Naive thymus-derived CD4-positive, alpha-beta T cell (primary cell): ENCODE measurements at regions not wholly inside any gene's neighbourhood (a gene's known extent, or its start where the extent isn't known, plus 50 kb on each side); places are given as distances from the start of the nearest gene placed in this dataset.

Experiments used
- ATAC-seq: fragments of 150-1000 bp; cut with Tn5 transposase; 2 replicates; pipeline ENCODE4 v1.10.0; 2021; ENCODE audit warnings: mild to moderate bottlenecking, moderate library complexity
- CTCF ChIA-PET: fragments of 350-600 bp; sonication (Branson Sonifier 250); formaldehyde crosslinking; loops from one replicate; lab custom pipeline; 2021; ENCODE audit warnings: antibody characterized with exemption; lab: Charles Lee
- POLR2A ChIA-PET: fragments of 350-600 bp; sonication (Branson Sonifier 250); formaldehyde crosslinking; loops from one replicate; lab custom pipeline; 2021; ENCODE audit warnings: antibody characterized with exemption, inconsistent platforms; lab: Charles Lee
- DNase-seq, 9 donors: peaks; one replicate each; pipeline versions ENCODE4 v3.0.0 to v3.0.0-alpha.2; 2020 to 2022; ENCODE audit warnings: mixed read lengths in 1 of 9
- H3K27ac ChIP-seq: one replicate; pipeline ENCODE4 v1.7.0; 2013; ENCODE audit warnings: mild to moderate bottlenecking, low read depth, low read length, moderate library complexity
- H3K27me3 ChIP-seq, 2 donors: one replicate each; pipeline ENCODE4 v1.7.0; 2013; ENCODE audit warnings: low read length in 2 of 2, mild to moderate bottlenecking in 2 of 2, moderate library complexity in 2 of 2; ENCODE audit not compliant: control insufficient read depth in 2 of 2, insufficient read depth in 2 of 2
- H3K36me3 ChIP-seq, 3 experiments: 1 replicate in 2 of 3; 2 replicates in 1 of 3; pipeline ENCODE4 v1.7.0; 2013; ENCODE audit warnings: low read length in 3 of 3, mild to moderate bottlenecking in 3 of 3, moderate library complexity in 1 of 3; ENCODE audit not compliant: insufficient read depth in 3 of 3, control insufficient read depth in 2 of 3
- H3K4me1 ChIP-seq, 2 donors: one replicate each; pipeline ENCODE4 v1.7.0; 2013; ENCODE audit warnings: low read length in 2 of 2, mild to moderate bottlenecking in 2 of 2, moderate library complexity in 1 of 2; ENCODE audit not compliant: control insufficient read depth in 2 of 2, insufficient read depth in 2 of 2
- H3K4me3 ChIP-seq: 2 replicates; pipeline ENCODE4 v1.7.0; 2013; ENCODE audit warnings: mild to moderate bottlenecking, low read length
- H3K9me3 ChIP-seq, 3 experiments: 1 replicate in 2 of 3; 2 replicates in 1 of 3; pipeline ENCODE4 v1.7.0; 2013; ENCODE audit warnings: low read length in 3 of 3; ENCODE audit not compliant: control insufficient read depth in 2 of 3
- H3K27ac Mint-ChIP-seq, 9 donors: one replicate each; pipeline ENCODE4 v1.8.0; 2020 to 2022; ENCODE audit warnings: mixed read lengths in 9 of 9, mild to moderate bottlenecking in 8 of 9, moderate library complexity in 5 of 9, inconsistent platforms in 2 of 9
- H3K27me3 Mint-ChIP-seq, 5 donors: one replicate each; pipeline ENCODE4 v1.8.0; 2021 to 2022; ENCODE audit warnings: mixed read lengths in 5 of 5, mild to moderate bottlenecking in 1 of 5
- H3K36me3 Mint-ChIP-seq, 5 donors: one replicate each; pipeline ENCODE4 v1.8.0; 2020 to 2022; ENCODE audit warnings: mixed read lengths in 5 of 5, mild to moderate bottlenecking in 3 of 5, inconsistent platforms in 1 of 5
- H3K4me1 Mint-ChIP-seq, 7 donors: one replicate each; pipeline ENCODE4 v1.8.0; 2020 to 2022; ENCODE audit warnings: mixed read lengths in 7 of 7, mild to moderate bottlenecking in 3 of 7, inconsistent platforms in 1 of 7
- H3K4me3 Mint-ChIP-seq, 10 donors: one replicate each; pipeline ENCODE4 v1.8.0; 2020 to 2022; ENCODE audit warnings: mild to moderate bottlenecking in 10 of 10, mixed read lengths in 10 of 10, moderate library complexity in 6 of 10, inconsistent platforms in 2 of 10
- H3K9me3 Mint-ChIP-seq, 11 donors: one replicate each; pipeline ENCODE4 v1.8.0; 2020 to 2022; ENCODE audit warnings: mixed read lengths in 11 of 11, mild to moderate bottlenecking in 4 of 11, inconsistent platforms in 1 of 11, moderate library complexity in 1 of 11
- intact Hi-C, 2 donors: fragments of 100-400 bp; cut with micrococcal nuclease; formaldehyde crosslinking; loops; one replicate each; pipeline ENCODE4 v1.15.1; 2023

DNA sequence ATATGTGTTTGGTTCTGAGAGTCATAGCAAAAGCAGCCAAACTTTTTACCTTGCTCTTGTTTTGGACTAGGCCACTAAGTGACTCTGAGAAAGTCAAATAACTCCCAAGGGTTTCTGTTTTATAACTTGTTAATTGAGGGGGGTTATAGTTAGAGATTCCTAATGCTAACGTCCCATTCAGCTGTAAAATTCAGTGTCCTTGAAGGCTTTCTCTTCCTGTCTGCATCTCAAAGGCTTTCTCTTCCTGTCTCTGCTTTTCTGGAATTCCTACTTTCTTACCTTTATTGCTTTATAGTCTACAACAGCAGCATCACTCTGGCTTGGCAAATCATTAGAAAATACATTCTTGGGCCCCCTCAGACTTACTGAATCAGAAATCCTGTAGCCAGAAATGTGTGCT, 479.5 kb upstream of the SEMA6A start:
- H3K27me3 ChIP-seq = no peaks in the 10 kb centered on the region
- Mint-ChIP-seq H3K4me3 (no peak overlapping the region), H3K36me3 (no peaks in the 10 kb centered on the region), H3K27me3 (no peaks in the 10 kb centered on the region), H3K9me3 (peaks cover 0 to 15% (median under 1%) of the 10 kb centered on the region in 11 donors), H3K27ac (no peak overlapping the region), H3K4me1 (no peaks in the 10 kb centered on the region)
- DNase-seq = no peak
- intact Hi-C loops = no loop called here
- ATAC-seq = no peak
- no peaks in the 10 kb centered on the region for H3K9me3 ChIP-seq
- no peaks in the 10 kb centered on the region for H3K4me1 ChIP-seq
- H3K36me3 ChIP-seq = no peaks in the 10 kb centered on the region
- no peak overlapping the region for H3K27ac ChIP-seq
- ChIA-PET POLR2A (no interaction called here), CTCF (no interaction called here)
- no peak overlapping the region for H3K4me3 ChIP-seq

DNA sequence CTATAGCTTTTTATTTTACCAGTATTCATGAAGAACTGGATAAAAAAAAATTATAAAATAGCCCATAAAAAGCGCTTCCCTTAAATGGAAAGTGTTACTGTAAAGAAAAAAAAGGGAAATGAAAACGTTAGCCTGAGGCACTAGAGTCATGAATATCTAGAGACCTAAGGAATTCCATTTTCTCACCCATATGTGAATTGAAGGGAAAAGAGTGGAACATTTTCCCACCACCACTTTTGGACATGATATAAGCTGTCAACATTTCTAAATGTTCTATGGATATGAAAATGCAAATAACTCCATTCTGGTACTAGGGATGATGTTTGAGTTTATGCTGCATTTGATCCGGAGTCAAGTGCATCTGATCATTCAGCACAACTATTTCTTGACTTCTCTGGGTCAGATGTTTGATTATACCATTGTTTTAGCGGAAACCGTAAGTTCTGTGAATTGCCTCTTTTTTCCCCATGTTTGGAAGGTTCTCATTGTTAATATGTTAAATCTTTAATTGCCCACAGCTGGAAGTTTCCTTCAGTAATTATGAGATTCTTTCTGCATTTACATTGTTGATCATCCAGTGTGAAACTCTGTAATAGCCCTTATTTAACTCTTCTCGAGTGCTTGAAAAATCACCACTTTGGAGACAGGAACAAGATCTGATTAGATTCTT, 467.4 kb upstream of the SEMA6A start:
- H3K4me3 ChIP-seq = no peak overlapping the region
- peaks cover 0 to 9% (median 0%) of the 10 kb centered on the region in 11 donors for H3K9me3 Mint-ChIP-seq
- H3K36me3 ChIP-seq = no peaks in the 10 kb centered on the region
- no peaks in the 10 kb centered on the region for H3K4me1 ChIP-seq
- no peak overlapping the region for H3K27ac ChIP-seq
- no peaks in the 10 kb centered on the region for H3K27me3 ChIP-seq
- H3K4me3 Mint-ChIP-seq = no peak overlapping the region
- H3K9me3 ChIP-seq = no peaks in the 10 kb centered on the region
- ChIA-PET POLR2A (no interaction called here), CTCF (no interaction called here)
- no peaks in the 10 kb centered on the region for H3K4me1 Mint-ChIP-seq
- ATAC-seq = no peak
- intact Hi-C loops = no loop called here
- DNase-seq = no peak
- H3K36me3 Mint-ChIP-seq = no peaks in the 10 kb centered on the region
- no peaks in the 10 kb centered on the region for H3K27me3 Mint-ChIP-seq
- no peak overlapping the region for H3K27ac Mint-ChIP-seq

DNA sequence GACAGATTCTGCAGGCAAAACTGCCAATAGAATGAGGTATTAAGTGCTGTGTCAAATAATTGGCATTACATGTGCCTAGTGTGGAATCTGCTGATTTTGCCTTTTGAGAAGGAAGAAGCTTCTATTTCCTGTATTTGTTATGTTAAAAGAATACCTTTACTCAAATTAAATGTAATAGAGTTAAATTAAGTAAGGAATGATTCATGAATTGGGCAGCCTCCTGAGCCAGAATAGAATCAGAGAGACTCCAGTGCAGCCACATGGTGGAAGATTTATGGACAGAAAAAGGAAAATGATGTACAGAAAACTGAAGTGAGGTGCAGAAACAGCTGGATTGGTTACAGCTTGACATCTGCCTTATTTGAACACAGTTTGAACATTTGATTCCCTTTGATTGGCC, 464.4 kb upstream of the SEMA6A start:
- ATAC-seq (no peak), DNase-seq (no peak)
- intact Hi-C loops = no loop called here
- ChIA-PET POLR2A (no interaction called here), CTCF (no interaction called here)
- Mint-ChIP-seq H3K9me3 (peaks cover 0 to 6% (median 0%) of the 10 kb centered on the region in 11 donors), H3K27ac (no peak overlapping the region), H3K36me3 (no peaks in the 10 kb centered on the region), H3K4me1 (no peaks in the 10 kb centered on the region), H3K27me3 (no peaks in the 10 kb centered on the region), H3K4me3 (no peak overlapping the region)
- no peak overlapping the region for H3K4me3 ChIP-seq
- H3K27me3 ChIP-seq = no peaks in the 10 kb centered on the region
- no peaks in the 10 kb centered on the region for H3K9me3 ChIP-seq
- no peaks in the 10 kb centered on the region for H3K36me3 ChIP-seq
- no peaks in the 10 kb centered on the region for H3K4me1 ChIP-seq
- H3K27ac ChIP-seq = no peak overlapping the region

DNA sequence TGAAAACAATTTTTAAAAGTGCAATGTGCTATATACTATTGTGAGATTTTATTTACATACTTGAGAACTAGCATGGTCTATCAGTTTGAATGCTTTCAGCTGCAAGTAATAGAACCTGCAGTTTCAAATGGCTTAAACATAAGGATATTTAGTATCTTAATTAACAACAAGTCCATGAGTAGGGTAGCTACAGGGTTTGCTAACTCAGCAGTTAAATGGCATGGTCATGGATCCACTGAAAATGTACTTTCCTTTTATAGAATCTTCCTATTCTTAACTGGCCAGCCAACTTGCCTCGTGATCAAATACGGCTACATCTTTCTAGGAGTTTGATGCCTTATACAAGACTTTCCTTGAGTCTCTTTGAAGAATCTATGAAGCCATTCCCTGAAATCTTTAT, 452.8 kb upstream of the SEMA6A start:
- CTCF ChIA-PET = no interaction called here

DNA sequence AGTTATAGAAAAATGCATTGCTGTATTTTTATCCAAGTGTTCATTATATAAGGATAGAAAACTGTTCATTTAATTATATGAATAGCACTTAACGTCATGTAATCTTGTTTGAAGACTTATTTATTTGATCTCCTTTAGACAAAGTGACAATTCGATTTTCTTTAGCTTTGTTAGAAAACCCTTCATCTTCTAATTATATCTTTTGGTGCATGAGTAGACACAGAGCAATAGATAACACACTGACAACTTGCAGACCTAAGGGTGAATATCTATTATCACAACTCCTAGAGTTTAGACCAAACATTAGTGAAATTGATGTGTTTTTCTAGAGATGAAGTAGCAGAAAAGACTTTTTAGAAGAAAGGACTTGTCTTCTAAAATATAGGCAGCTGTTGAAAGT, 446.4 kb upstream of the SEMA6A start:
- no peak overlapping the region for H3K27ac Mint-ChIP-seq
- ATAC-seq (no peak), DNase-seq (no peak)
- H3K4me3 Mint-ChIP-seq = no peak overlapping the region
- no peaks in the 10 kb centered on the region for H3K36me3 Mint-ChIP-seq
- H3K36me3 ChIP-seq = no peaks in the 10 kb centered on the region
- H3K4me1 ChIP-seq = no peaks in the 10 kb centered on the region
- CTCF ChIA-PET = no interaction called here
- no peaks in the 10 kb centered on the region for H3K27me3 Mint-ChIP-seq
- H3K27me3 ChIP-seq = no peaks in the 10 kb centered on the region
- H3K4me1 Mint-ChIP-seq = no peaks in the 10 kb centered on the region
- intact Hi-C loops = no loop called here
- H3K27ac ChIP-seq = no peak overlapping the region
- no peaks in the 10 kb centered on the region for H3K9me3 ChIP-seq
- peaks cover 0 to 16% (median 0%) of the 10 kb centered on the region in 11 donors for H3K9me3 Mint-ChIP-seq
- no peak overlapping the region for H3K4me3 ChIP-seq
- POLR2A ChIA-PET = no interaction called here

More for the DNA sequence above, 452.8 kb upstream of the SEMA6A start:
- Histone ChIP-seq H3K4me3 (no peak overlapping the region), H3K27me3 (no peaks in the 10 kb centered on the region), H3K4me1 (no peaks in the 10 kb centered on the region), H3K27ac (no peak overlapping the region), H3K36me3 (no peaks in the 10 kb centered on the region), H3K9me3 (no peaks in the 10 kb centered on the region)
- Mint-ChIP-seq H3K9me3 (peaks cover 0 to 6% (median 0%) of the 10 kb centered on the region in 11 donors), H3K4me3 (no peak overlapping the region), H3K36me3 (no peaks in the 10 kb centered on the region), H3K27ac (no peak overlapping the region), H3K27me3 (no peaks in the 10 kb centered on the region), H3K4me1 (no peaks in the 10 kb centered on the region)
- intact Hi-C loops = no loop called here
- ATAC-seq (no peak), DNase-seq (no peak)
- POLR2A ChIA-PET = no interaction called here

DNA sequence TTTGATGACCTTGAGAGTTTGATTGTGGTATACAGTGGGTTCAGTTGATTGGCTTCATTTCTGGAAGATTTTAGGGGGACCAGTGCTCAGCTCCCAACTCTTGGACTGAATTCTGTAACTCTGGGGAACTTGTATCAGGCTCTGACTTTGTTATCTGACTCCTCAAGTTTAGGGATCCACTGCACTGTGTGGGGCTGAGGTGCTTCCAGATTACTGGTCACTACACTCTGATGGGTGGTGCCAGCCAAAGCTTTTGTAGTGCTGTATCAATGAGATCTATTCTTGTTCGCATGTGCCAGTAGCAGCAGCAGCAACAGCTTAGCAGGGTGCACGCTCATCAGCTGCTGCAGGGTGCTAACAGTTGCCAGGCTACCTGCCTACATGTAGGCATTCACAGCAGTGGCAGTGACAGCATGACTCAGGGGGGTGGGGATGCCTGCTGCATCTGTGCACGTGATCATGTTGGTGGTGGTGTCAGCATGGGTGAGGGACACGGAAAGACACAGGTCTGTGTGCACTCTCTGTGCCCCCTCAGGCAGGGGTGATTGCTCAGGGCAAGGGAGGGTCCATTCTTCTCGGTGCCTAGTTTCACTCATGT, 438.8 kb upstream of the SEMA6A start:
- Mint-ChIP-seq H3K4me1 (no peaks in the 10 kb centered on the region), H3K27me3 (no peaks in the 10 kb centered on the region), H3K27ac (no peak overlapping the region), H3K36me3 (no peaks in the 10 kb centered on the region), H3K9me3 (peaks cover 1 to 26% (median 8%) of the 10 kb centered on the region in 11 donors), H3K4me3 (no peak overlapping the region)
- DNase-seq (no peak), ATAC-seq (peak; percentile 6)
- Histone ChIP-seq H3K4me3 (no peak overlapping the region), H3K27me3 (no peaks in the 10 kb centered on the region), H3K4me1 (no peaks in the 10 kb centered on the region), H3K36me3 (no peaks in the 10 kb centered on the region), H3K27ac (no peak overlapping the region), H3K9me3 (no peaks in the 10 kb centered on the region)
- intact Hi-C loops = no loop called here
- ChIA-PET CTCF (no interaction called here), POLR2A (no interaction called here)

DNA sequence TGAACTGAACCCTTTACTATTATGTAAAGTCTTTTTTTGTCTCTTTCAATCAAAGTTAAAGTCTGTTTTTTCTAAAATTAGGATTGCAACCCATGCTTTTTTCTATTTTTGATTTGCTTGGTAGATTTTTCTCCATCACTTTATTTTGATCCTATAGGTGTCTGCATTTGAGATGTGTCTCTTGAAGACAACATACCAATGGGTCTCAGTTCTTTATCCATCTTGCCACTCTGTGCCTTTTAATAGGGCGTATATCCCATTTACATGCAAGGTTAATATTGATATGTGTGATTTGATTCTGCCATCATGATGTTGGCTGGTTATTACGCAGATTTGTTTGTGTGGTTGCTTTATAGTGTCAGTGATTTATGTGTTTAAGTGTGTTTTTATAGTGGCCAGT, 436.0 kb upstream of the SEMA6A start:
- no peaks in the 10 kb centered on the region for H3K27me3 Mint-ChIP-seq
- POLR2A ChIA-PET = no interaction called here
- Histone ChIP-seq H3K27ac (no peak overlapping the region), H3K4me3 (no peak overlapping the region), H3K4me1 (no peaks in the 10 kb centered on the region), H3K27me3 (no peaks in the 10 kb centered on the region), H3K9me3 (no peaks in the 10 kb centered on the region), H3K36me3 (no peaks in the 10 kb centered on the region)
- H3K27ac Mint-ChIP-seq = no peak overlapping the region
- DNase-seq (no peak), ATAC-seq (no peak)
- peaks cover 0 to 33% (median 8%) of the 10 kb centered on the region in 11 donors for H3K9me3 Mint-ChIP-seq
- H3K4me3 Mint-ChIP-seq = no peak overlapping the region
- H3K4me1 Mint-ChIP-seq = no peaks in the 10 kb centered on the region
- H3K36me3 Mint-ChIP-seq = no peaks in the 10 kb centered on the region
- CTCF ChIA-PET = no interaction called here
- intact Hi-C loops = no loop called here
